ENCODE measurements at regions not wholly inside any gene's neighbourhood (a gene's known extent, or its start where the extent isn't known, plus 50 kb on each side); places are given as distances from the start of the nearest gene placed in this dataset.

DNA sequence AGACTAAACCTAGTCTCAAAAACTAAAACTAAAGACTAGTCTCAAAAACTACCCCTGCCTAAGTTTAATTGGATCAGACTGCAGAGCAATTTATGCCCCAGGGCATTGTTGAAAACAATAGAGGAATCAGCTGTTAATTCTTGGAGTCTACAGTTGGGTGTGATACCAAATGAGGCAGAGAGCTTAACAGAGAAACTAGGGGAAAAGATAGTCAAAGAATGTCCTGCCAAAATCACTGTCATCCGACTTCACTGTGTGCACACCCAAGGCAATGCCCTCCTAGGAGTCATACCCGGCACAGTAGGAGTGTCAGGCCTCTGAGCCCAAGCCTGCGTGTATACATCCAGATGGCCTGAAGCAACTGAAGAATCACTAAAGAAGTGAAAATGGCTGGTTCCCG, 90.5 kb upstream of the TOMM7 start:
- TF ChIP-seq, protein P1, sequence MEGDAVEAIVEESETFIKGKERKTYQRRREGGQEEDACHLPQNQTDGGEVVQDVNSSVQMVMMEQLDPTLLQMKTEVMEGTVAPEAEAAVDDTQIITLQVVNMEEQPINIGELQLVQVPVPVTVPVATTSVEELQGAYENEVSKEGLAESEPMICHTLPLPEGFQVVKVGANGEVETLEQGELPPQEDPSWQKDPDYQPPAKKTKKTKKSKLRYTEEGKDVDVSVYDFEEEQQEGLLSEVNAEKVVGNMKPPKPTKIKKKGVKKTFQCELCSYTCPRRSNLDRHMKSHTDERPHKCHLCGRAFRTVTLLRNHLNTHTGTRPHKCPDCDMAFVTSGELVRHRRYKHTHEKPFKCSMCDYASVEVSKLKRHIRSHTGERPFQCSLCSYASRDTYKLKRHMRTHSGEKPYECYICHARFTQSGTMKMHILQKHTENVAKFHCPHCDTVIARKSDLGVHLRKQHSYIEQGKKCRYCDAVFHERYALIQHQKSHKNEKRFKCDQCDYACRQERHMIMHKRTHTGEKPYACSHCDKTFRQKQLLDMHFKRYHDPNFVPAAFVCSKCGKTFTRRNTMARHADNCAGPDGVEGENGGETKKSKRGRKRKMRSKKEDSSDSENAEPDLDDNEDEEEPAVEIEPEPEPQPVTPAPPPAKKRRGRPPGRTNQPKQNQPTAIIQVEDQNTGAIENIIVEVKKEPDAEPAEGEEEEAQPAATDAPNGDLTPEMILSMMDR (IDR thresholded peaks at IDR 0.05) = no peak
- no peak for TF ChIP-seq EZH2 (IDR thresholded peaks at IDR 0.05; ENCODE audit: borderline replicate concordance, insufficient read depth, low read depth, low read length, poor library complexity, severe bottlenecking)

Measured in B cell (primary cell).